GM19372 (cell line): ENCODE measurements at regions not wholly inside any gene's neighbourhood (a gene's known extent, or its start where the extent isn't known, plus 50 kb on each side); places are given as distances from the start of the nearest gene placed in this dataset.

Experiments
- ATAC-seq: cut with Tn5 transposase; IDR thresholded peaks from one replicate; pipeline ENCODE4 v1.9.1; 2021; ENCODE audit warnings: mild to moderate bottlenecking, low read depth, moderate library complexity; ENCODE audit not compliant: unreplicated experiment

- ATAC-seq: no peak
These were observed 164.6 kb downstream of the IGLL1 start for GRCh38 chr22:23415490-23415851.

DNA sequence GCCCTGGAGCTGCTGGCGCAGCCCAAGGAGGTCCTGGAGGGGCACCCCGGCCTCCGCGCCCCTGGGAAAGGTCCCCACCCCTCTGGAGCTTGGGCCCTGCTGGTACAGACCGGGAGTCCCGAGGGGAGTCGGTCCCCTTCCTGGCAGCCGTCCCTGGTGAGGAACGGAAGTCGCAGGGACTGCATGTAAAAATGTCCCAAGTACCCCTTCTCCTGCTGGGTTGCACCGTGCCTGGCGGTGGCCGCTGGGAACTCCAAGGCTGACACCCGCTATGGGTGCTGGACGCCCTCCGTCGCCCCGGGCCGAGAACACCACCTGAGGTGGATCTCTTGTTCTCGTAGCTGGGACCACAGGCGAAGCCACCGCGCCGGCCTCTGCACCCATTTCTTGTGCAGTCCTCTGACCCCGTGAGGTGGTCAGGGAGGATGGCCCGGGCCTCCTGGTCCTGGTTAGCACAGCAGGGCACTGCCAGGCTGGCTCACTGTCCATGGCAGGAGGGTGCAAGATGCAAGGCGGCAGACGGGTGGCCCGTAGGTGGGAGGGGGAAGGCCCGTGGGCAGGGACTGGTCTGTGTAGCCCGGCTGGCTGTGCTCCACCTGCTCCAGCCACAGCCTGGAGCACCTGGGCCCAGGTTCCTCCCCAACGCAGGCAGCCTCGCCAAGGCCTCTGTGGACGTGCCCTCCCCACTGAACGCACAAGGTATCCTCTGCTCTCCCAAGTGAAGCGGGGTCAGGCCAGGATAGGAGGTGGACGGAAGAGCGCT is 165.2 kb downstream of the IGLL1 start:
- no peak for ATAC-seq

DNA sequence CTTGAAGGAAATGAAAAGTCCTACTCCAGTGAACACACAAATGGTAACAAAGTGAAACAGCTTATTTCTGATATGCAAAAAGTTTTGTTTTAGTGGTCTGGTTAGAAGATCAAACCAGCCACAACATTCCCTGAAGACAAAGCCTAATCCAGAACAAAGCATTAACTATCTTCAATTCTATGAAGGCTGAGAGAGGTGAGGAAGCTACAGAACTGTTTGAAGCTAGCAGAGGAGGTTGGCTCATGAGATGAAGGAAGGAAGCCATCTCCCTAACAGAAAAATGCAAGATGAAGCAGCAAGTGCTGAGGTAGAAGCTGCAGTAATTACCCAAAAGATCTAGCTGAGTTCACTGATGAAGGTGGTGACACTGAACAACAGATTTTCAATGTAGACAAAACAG is 168.4 kb downstream of the IGLL1 start:
- ATAC-seq: no peak

- no peak for ATAC-seq
These were observed 169.7 kb downstream of the IGLL1 start for GRCh38 chr22:23410411-23410810.

DNA sequence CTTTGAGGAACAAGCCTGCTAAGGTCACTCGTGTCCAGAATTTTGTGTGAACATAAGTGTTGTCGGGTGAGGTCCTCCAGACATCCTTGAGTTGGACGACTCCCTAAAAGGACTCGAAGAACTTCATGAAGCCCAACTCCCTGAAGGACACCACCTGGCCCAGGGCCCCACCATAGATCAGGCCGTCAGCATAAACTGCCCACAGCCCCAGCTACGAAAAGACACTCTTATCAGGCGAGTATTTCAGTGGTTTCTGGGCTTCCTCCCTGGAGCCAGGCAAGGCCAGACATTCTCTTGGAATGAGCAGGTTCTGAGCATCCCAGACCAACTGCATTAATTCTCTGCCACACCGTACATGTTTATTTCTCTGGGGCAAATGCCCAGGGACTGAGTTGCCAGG is 170.1 kb downstream of the IGLL1 start:
- ATAC-seq: no peak

DNA sequence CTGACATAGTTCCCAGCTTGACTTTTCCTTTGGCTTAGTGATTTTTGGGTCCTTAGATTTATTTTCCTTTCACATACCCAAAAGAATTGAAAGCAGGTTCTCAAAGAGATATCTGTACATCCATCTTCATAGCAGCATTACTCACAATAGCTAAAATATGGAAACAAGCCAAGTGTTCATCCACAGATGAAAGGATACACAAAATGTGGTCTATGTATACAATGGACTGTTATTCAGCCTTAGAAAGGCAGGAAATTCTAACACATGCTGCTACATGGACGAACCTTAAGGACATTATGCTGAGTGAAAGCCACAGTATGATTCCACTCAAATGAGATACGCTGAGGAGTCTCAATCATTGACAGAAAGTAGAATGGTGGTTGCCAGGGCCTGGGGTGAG is 171.8 kb downstream of the IGLL1 start:
- ATAC-seq: no peak

GRCh38 chr22:23405366-23405851 is 174.7 kb downstream of the IGLL1 start:
- no peak for ATAC-seq

GRCh38 chr22:23404689-23405365 is 175.3 kb downstream of the IGLL1 start:
- no peak for ATAC-seq

DNA sequence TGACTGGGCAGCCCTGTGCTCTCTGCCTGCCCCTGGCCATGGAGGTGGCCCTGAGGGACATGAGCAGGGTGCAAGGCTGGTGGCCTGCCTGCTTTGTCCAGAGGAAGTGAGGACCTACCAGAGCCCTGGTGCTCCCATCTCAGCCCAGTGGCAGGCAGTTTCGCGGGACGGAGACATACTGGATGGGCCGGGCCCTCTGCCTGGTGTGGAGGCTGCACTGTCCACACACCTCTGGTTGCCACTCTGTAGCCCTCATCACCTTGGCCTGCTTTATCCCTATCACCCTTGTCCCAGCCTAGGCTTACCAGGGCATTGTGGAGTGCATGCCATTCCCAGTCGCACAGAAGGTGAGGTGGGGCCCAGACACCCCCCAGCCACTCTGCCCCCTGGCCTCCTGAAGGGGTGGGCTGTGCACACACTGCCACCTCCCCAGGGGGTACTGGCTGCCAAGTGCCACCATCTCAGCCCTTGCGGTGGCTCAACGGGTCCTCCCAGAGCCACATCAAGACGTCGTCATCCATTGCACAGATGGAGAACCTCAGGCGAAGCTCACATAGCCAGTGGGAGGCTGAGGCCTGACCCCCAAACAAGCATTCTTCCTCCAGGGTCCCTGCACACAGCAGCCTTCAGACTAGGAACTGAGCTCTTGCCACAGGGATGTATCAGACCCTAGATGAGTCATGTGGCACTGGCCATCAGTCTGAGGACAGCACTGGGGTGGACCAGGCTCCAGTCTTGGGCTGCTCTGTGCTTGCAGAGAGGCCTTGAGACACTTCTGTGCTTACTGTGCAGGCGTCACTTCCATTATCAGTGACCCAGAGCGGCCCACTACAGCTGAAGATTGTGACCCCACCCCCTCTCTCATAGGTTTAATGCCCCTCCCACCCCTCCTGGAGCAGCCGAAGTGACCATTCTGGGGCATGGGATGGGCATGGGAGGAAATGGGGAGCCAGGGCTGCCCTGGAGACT is 176.1 kb downstream of the IGLL1 start:
- no peak for ATAC-seq

GRCh38 chr22:23403152-23403719 is 176.9 kb downstream of the IGLL1 start:
- no peak for ATAC-seq

- ATAC-seq: peak; percentile 64
These were observed 177.6 kb downstream of the IGLL1 start for GRCh38 chr22:23402275-23403151.

DNA sequence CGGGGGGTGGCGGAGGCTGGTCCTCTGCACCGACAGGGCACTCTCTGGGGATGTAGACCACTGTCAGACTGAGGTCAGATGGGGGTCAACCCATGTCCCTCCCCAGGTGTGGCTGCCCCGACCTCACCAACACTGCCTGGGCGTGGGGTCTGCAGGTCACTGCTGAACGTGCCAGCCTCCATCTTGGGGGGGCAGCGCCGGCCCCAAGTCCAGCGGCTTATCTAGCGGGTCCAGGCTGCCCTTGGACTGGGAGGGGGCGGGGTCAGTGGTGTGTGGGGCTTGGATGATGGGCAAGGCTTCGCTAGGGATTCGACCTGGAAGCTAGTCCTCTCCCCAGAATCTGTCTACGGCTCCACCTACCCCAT is 178.2 kb downstream of the IGLL1 start:
- ATAC-seq: no peak

DNA sequence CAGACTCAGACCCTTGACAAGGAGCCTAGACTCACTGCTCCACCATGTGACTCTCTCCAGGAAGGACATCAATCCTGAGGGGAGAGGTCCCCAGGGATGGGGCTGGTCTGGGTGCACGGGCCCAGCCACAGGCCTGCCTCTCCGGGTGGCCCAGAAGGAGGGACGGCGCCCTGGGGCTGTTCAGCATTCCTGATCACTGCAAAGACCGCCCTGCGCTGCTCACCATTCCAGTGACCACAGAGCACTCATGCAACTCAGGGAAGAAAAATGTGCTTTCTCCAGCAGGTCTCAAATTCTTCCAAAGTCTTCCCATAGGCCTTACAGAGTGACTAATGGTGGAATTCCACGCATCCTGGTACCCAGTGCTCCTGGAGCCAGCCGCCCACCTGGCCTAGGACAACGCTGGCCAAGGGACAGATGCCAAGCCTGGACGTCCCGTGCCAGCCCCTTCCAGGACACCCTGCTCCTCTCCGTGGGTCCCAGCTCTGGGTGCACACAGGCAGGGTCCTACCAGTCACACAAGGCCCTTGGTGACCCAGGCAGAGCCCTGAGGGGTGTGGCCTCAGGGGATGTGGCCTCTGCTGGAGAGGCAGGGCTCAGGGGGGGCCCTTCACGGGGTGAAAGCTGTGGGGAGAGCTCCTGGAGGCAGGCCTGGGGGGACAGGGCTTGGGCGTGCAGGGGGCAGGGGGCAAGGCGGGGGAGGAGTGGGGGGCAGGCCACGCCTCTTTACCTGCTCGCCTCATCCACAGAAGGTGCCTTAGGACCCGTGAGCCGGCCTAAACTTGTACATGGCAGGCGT is 178.8 kb downstream of the IGLL1 start:
- ATAC-seq: no peak

GRCh38 chr22:23400286-23400981 is 179.7 kb downstream of the IGLL1 start:
- no peak for ATAC-seq

- no peak for ATAC-seq
These were observed 180.5 kb downstream of the IGLL1 start for GRCh38 chr22:23399367-23400285.

GRCh38 chr22:23398701-23399366 is 181.3 kb downstream of the IGLL1 start:
- no peak for ATAC-seq
